ENCODE measurements at regions not wholly inside any gene's neighbourhood (a gene's known extent, or its start where the extent isn't known, plus 50 kb on each side); places are given as distances from the start of the nearest gene placed in this dataset.

DNA sequence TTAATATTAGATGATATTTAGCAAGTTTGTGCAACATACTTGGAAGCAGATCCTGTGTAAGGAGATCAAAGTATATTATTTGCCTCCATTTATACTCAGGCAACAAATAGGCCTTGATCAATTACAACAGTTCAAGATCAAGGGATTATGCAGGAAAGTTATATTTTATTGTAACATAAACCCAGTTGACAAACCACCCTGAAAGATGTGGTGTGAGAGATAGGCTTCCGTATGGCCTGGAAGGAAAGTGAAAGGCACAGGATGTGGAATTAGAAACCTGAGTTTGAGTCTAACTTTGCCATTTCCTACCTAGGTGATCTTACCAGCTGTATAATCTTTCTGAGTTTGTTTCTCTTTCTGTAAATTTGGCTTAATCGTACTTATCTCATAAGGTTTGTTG is 284.1 kb downstream of the BMP4 start:
- no peak for DNase-seq (ENCODE audit: extremely low spot score)
- ChIA-PET POLR2A (no interaction called here), CTCF (no interaction called here)
- TF ChIP-seq, protein P1, sequence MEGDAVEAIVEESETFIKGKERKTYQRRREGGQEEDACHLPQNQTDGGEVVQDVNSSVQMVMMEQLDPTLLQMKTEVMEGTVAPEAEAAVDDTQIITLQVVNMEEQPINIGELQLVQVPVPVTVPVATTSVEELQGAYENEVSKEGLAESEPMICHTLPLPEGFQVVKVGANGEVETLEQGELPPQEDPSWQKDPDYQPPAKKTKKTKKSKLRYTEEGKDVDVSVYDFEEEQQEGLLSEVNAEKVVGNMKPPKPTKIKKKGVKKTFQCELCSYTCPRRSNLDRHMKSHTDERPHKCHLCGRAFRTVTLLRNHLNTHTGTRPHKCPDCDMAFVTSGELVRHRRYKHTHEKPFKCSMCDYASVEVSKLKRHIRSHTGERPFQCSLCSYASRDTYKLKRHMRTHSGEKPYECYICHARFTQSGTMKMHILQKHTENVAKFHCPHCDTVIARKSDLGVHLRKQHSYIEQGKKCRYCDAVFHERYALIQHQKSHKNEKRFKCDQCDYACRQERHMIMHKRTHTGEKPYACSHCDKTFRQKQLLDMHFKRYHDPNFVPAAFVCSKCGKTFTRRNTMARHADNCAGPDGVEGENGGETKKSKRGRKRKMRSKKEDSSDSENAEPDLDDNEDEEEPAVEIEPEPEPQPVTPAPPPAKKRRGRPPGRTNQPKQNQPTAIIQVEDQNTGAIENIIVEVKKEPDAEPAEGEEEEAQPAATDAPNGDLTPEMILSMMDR (IDR thresholded peaks at IDR 0.05; ENCODE audit: control extremely low read depth, extremely low read depth, low read depth, missing control alignments), result no peak

DNA sequence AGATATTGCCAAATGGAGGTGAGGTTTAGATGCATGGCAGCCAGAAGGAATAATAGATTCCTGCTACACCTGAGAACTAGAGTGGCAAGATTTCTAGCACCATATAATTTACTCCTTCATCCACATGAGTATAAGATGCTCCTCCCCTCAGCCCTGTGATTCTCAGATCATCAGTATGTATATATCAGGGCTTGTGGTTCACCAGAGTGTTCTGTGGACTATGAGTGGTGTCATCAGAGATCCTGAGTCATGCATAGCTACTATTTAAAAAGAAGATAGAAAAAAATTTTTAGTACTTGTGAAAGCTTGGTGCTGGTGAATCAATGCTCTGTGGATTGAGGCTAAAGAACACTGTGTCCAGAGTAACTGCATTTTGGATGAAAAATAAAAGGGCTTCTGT is 285.9 kb downstream of the BMP4 start:
- no peak for DNase-seq (ENCODE audit: extremely low spot score)
- TF ChIP-seq, protein P1 (IDR thresholded peaks at IDR 0.05; ENCODE audit: control extremely low read depth, extremely low read depth, low read depth, missing control alignments), result no peak
- CTCF ChIA-PET, result interaction anchor here (1.2 to 1.6 kb wide), 2 partner anchors 15 to 20 kb away, joined by 4 to 5 read pairs; no protein-coding TSS in a partner anchor
- POLR2A ChIA-PET, result no interaction called here

DNA sequence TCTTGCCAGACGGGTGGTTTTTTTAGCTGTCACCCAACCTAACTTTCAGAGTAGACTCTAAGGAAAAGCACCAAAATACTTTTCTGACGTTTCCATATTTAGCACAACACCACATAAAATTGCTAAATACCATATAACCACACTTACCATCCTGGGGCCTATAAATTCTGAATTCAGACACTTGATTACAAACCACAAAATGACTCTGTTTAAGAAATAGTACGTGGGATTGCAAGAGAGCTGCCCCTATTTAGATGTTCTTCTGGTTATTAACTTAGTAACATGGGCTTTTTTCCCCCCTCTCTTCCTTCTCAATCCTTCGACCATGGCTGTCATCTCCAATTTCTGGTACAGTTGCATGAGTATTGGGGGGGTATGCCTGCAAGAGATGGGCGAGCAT is 287.7 kb downstream of the BMP4 start:
- TF ChIP-seq, protein P1 (IDR thresholded peaks at IDR 0.05; ENCODE audit: control extremely low read depth, extremely low read depth, low read depth, missing control alignments), result no peak
- ChIA-PET CTCF (no interaction called here), POLR2A (no interaction called here)
- no peak for DNase-seq (ENCODE audit: extremely low spot score)

DNA sequence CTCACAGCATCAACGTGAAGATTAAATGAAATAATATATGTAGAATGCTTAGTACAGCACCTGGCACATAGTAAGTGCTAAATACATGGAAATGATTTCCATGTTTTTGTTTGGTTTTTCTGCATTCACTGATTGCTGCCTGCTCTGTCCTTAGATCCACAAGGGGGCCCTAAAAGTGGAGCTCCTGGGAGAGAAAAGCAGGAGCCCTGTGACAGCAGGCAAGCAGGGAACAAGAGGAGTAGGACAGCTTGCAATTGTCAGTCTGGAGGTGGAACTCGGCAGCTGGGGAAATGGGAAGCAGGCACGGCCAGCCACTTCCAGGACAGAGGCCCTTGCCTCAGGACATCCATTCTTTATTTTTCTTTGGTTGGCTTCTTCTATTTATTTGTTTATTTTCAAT is 292.9 kb downstream of the BMP4 start:
- POLR2A ChIA-PET, result no interaction called here
- CTCF ChIA-PET, result interaction anchor here (0.9 to 1.0 kb wide), 2 partner anchors 13 to 15 kb away, joined by 3 read pairs; no protein-coding TSS in a partner anchor
- TF ChIP-seq, protein P1 (IDR thresholded peaks at IDR 0.05; ENCODE audit: control extremely low read depth, extremely low read depth, low read depth, missing control alignments), result no peak
- no peak for DNase-seq (ENCODE audit: extremely low spot score)

DNA sequence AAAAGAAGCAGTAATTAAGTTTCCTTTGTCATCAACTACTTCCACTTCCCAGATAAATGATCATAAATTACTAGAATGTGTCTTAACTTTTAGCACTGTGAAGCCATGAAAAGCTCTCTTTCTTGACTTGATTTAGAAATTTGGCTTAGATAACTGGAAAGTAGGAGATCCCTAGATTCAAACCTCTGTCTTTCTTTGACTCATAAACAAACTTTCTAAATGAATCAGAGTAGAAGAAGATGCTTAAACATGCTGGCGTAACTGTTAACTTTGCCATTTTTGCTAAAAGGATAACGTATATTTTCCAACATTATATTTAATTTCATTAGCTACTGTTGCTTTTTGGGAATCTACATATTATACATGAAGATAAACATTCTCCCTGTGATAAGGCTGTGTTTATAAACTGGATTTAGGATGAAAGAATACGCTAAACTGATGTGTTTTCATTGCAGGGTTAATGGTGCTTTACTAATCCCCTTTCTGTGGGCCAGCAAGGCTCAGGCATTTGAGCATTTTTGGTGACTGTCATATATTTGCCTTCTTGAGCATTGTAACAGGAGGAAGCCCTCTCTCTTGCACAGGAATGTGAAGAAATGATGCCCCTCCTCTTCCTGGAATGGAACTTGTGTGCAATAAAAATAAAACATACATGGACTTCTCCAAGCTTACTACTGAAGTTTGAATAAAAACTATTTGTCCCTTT is 301.4 kb downstream of the BMP4 start:
- DNase-seq (ENCODE audit: extremely low spot score), result peak; percentile 17
- ChIA-PET POLR2A (no interaction called here), CTCF (interaction anchor here (0.9 to 1.7 kb wide), 4 partner anchors 11 to 693 kb away, joined by 3 to 4 read pairs (median 3); no protein-coding TSS in a partner anchor)
- TF ChIP-seq, protein P1 (IDR thresholded peaks at IDR 0.05; ENCODE audit: control extremely low read depth, extremely low read depth, low read depth, missing control alignments), result no peak

DNA sequence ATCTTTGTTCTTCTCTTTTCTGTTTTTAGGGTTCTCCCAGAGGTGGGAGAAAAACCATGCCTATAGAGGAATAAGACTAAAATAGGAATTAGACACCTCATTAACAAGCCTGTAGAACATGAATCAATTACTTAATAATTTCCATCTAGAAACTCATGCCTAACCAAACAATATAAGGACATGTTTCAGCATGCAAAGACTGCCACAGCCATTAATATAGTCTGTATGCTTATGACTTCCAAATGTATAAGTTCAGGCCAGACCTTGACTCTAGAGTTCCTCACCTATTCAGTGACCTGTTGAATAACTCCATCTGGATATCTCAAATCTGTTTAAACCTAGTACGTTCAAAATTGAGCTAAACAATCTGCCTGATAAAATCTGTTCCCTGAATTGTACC is 304.6 kb downstream of the BMP4 start:
- DNase-seq (ENCODE audit: extremely low spot score), result no peak
- ChIA-PET POLR2A (no interaction called here), CTCF (interaction anchor here (1.2 to 1.3 kb wide), 2 partner anchors 12 to 17 kb away, joined by 4 read pairs; no protein-coding TSS in a partner anchor)

More for the DNA sequence above, 304.6 kb downstream of the BMP4 start:
- TF ChIP-seq, protein P1 (IDR thresholded peaks at IDR 0.05; ENCODE audit: control extremely low read depth, extremely low read depth, low read depth, missing control alignments), result no peak

Data from GM10248 (cell line).